GM12873 (cell line): ENCODE measurements at regions not wholly inside any gene's neighbourhood (a gene's known extent, or its start where the extent isn't known, plus 50 kb on each side); places are given as distances from the start of the nearest gene placed in this dataset.

Source experiments
- TF ChIP-seq, protein P1 (sequence below): IDR thresholded peaks from 2 replicates; pipeline ENCODE4 v1.5.1; 2012; ENCODE audit warnings: low read depth, mild to moderate bottlenecking, moderate library complexity, low read length, control low read depth; ENCODE audit not compliant: insufficient read depth; ENCODE audit errors: missing control alignments

DNA sequence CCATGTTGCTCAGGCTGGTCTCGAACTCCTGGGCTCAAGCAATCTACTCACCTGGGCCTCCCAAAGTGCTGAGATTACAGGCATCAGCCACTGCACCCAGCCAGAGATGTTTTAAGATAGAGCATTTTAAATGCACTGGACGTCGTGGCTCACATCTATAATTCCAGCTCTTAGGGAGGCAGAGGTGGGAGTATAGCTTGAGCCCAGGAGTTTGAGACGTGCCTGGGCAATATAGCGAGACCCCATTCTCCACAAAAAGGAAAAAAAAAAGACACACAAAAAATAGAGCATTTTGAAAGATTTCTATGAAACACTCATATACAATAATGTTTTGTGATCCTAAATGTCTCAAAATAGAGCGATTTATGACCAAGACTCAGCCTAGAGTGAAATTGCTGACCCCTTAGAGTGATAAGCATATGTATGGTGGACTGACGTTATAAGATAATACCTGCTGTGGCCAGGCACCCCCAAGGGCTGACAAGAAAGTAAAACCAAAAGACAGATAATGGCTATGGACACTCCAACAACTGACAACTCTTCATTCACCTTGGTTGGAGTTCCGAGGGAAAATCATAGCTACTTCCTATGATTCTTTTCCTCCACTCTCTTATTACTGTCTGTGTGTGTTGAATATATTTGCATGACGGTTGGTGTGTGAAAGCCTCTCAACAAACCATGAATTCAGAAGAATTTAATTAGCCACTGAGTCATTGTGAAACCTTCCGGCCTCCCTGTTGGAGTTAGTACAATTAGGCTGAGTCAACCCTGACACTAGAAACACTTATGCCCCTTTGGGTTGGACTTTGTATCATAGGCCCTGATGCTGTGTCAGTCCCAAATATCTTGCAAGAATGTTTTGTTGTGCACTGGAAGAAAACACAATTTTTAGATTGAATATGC is 526.5 kb upstream of the NUDT12 start:
- TF ChIP-seq, protein P1, sequence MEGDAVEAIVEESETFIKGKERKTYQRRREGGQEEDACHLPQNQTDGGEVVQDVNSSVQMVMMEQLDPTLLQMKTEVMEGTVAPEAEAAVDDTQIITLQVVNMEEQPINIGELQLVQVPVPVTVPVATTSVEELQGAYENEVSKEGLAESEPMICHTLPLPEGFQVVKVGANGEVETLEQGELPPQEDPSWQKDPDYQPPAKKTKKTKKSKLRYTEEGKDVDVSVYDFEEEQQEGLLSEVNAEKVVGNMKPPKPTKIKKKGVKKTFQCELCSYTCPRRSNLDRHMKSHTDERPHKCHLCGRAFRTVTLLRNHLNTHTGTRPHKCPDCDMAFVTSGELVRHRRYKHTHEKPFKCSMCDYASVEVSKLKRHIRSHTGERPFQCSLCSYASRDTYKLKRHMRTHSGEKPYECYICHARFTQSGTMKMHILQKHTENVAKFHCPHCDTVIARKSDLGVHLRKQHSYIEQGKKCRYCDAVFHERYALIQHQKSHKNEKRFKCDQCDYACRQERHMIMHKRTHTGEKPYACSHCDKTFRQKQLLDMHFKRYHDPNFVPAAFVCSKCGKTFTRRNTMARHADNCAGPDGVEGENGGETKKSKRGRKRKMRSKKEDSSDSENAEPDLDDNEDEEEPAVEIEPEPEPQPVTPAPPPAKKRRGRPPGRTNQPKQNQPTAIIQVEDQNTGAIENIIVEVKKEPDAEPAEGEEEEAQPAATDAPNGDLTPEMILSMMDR = no peak

DNA sequence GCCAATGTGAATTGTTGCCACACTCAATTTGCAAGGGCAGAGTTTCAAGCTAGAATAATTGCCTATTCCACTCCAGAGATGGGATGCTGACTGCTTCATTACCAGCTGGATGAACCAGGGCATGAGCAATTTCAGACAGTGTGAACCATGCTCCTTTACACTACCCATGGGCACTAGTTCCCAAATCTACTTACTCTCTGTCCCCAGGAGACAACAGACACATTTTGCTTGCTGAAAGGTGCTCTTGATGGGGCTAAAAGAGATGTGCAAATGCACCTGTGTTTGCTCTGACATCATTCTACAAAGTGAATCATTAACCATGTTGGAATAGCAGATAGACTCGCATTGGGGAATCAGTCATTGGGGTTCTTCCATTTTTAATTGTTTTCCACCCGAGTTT is 522.3 kb upstream of the NUDT12 start:
- TF ChIP-seq, protein P1 = no peak

DNA sequence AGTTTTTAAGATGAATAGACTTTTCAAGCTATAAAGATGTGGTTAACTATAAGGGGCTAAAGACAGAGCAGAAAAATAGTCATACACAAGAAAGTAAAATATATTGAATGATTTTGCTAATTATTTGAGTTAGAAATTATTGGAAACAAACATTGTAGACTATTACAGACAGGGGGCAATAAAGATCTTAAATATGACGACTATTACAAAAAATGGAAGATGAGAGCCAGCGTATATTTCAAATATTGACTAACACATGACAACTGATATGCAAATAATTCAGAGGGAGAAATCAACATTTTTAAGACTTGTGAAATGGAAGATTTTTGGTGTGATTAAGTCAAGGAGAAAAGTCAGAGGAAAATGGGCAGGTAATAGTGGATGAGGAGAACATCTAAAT is 520.2 kb upstream of the NUDT12 start:
- TF ChIP-seq, protein P1 = no peak

DNA sequence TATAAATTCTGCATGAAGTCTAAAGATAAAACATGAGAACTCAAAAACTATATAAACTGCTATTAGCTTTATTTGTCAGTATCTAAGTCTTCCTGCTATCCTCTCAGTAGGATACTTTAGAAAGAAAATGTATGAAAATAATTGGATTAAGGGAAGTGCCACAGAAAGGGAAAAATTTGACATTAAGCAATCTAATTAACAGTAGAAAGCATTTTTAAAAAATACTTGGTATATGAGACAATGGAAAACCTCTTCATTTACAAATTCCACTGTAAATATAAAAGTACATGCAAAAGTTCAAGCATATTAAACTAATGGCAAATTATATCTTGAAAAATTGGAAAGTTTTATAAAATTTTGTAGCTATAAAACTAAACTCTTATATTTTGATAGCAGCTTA is 518.6 kb upstream of the NUDT12 start:
- TF ChIP-seq, protein P1 = no peak

DNA sequence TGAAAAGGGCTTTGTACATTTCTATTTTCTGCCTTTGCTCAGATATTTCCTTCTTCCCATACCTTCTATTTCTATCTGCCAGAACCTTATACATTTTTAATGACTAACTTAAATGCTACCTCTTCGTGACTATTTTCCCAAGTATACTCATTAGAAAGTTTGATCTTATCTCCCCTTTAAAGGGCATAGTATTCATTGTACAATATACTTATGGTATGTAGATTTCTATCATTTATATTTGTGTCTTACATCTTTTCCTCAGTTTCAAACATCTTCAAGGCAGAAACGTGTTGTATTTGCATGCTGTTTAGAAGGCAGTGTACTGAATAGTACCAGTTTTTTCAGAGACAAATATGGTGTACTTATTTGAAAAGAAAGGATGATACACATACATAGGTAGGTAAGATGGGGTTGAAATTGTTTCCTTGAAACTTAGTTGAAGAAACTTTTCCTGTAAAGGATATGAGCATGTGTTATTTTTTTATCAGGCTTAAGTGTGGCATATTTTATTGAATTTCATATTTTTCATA is 518.1 kb upstream of the NUDT12 start:
- TF ChIP-seq, protein P1 = no peak

DNA sequence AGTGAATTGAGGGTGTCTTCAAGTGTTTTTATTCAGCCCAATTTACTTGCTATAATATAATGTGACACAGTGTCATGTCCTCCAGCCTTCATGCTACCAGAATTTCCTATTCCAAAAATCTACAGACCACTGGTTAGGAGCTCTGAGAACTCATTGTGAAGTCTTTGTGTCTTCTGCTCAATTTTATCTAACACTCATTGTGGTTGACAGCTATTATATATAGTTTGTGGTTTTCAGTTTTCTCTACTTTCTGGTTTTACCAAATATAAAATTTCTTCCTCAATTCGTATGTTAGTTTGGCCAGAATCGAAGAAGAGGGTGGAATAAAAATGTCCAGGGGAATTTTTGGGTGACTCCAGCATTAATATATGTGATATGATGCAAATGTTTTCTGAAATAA is 509.3 kb upstream of the NUDT12 start:
- TF ChIP-seq, protein P1 = no peak

DNA sequence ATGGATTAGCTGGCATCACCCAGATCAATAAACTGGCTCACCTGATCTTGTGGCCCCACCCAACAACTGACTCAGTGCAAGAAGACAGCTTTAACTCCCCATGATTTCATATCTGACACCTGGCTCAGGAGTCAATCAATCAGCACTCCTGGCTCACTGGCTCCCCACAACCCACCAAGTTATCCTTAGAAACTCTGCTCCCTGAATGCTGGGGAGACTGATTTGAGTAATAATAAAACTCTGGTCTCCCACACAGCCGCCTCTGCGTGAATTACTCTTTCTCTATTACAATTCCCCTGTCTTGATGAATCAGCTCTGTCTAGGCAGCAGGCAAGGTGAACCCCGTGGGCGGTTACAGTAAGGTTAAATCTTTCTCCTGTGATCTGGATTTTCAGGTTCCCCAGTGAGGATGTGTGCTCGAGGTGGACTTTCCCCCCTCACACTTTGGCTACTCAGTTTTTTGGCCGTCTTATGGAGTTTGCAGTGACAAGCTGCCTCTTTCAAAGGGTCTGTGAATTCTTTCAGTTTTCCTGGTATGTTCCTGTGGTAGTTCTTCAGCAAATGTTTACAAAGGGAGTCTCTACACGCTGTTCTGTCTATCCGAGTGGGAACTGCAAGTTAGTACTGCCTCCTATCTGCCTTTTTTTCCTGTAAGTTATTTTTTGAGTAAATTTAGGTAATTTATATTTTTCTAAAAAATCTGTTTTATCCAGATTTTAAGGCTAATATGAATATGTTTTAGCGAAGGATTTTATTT is 500.2 kb upstream of the NUDT12 start:
- TF ChIP-seq, protein P1 = no peak
